Smooth muscle cell (in vitro differentiated cells): ENCODE measurements at regions not wholly inside any gene's neighbourhood (a gene's known extent, or its start where the extent isn't known, plus 50 kb on each side); places are given as distances from the start of the nearest gene placed in this dataset.

Experiments
- DNase-seq: peaks from one replicate; lab custom pipeline; 2025; ENCODE audit not compliant: unreplicated experiment; lab: John Stamatoyannopoulos, UW
- H2AFZ ChIP-seq: fragments of 200-600 bp; sonication (generic); 2 replicates; pipeline ENCODE4 v1.6.0; 2016; ENCODE audit warnings: antibody characterized with exemption, low read depth, mild to moderate bottlenecking
- H3F3A ChIP-seq: fragments of 200-600 bp; sonication (generic); 2 replicates; pipeline ENCODE4 v1.6.0; 2017; ENCODE audit warnings: antibody characterized with exemption, low read depth
- H3K27ac ChIP-seq: fragments of 200-600 bp; sonication (generic); 2 replicates; pipeline ENCODE4 v1.5.1; 2016; ENCODE audit warnings: low read depth, mild to moderate bottlenecking
- H3K27me3 ChIP-seq: fragments of 200-600 bp; sonication (generic); 2 replicates; pipeline ENCODE4 v1.6.1; 2016; ENCODE audit warnings: low read depth, mild to moderate bottlenecking
- H3K36me3 ChIP-seq: fragments of 200-600 bp; sonication (generic); 2 replicates; pipeline ENCODE4 v1.5.1; 2016; ENCODE audit warnings: low read depth
- H3K4me1 ChIP-seq: fragments of 200-600 bp; sonication (generic); 2 replicates; pipeline ENCODE4 v1.5.1; 2016; ENCODE audit warnings: low read depth
- H3K4me2 ChIP-seq: fragments of 200-600 bp; sonication (generic); 2 replicates; pipeline ENCODE4 v1.6.0; 2016; ENCODE audit warnings: mild to moderate bottlenecking
- H3K4me3 ChIP-seq: fragments of 200-600 bp; sonication (generic); 2 replicates; pipeline ENCODE4 v1.5.1; 2016; ENCODE audit warnings: mild to moderate bottlenecking
- H3K79me2 ChIP-seq: fragments of 200-600 bp; sonication (generic); 2 replicates; pipeline ENCODE4 v1.6.0; 2016; ENCODE audit warnings: low read depth, mild to moderate bottlenecking
- H3K9ac ChIP-seq: fragments of 200-600 bp; sonication (generic); 2 replicates; pipeline ENCODE4 v1.6.0; 2016; ENCODE audit warnings: low read depth
- H3K9me3 ChIP-seq: fragments of 200-600 bp; sonication (generic); replicated peaks from 2 replicates; pipeline ENCODE4 v1.5.1; 2016; ENCODE audit warnings: low read depth
- H4K20me1 ChIP-seq: fragments of 200-600 bp; sonication (generic); 2 replicates; pipeline ENCODE4 v1.6.0; 2016; ENCODE audit warnings: low read depth
- CTCF ChIP-seq: fragments of 200-600 bp; sonication (generic); IDR thresholded peaks from 2 replicates; pipeline ENCODE4 v1.5.1; 2017; ENCODE audit warnings: borderline replicate concordance, mild to moderate bottlenecking, antibody characterized with exemption; ENCODE audit not compliant: insufficient read depth, poor library complexity, severe bottlenecking
- WGBS: methylation state at CpG from one replicate; pipeline ENCODE4 v1.1.7; 2016; ENCODE audit warnings: low lambda C conversion rate; 5-methylcytosine and 5-hydroxymethylcytosine counted together

- 100% methylated on average over 1 of the region's 1 CpG for WGBS
- TF ChIP-seq CTCF, result no peak
- Histone ChIP-seq H3K9me3 (no peaks in the 10 kb centered on the region), H3K36me3 (no peaks in the 10 kb centered on the region), H3K4me2 (no peak overlapping the region), H3K27me3 (no peaks in the 10 kb centered on the region), H3K4me3 (no peak overlapping the region), H2AFZ (no peak overlapping the region), H3K27ac (no peak overlapping the region), H4K20me1 (no peaks in the 10 kb centered on the region), H3K4me1 (no peaks in the 10 kb centered on the region), H3K9ac (no peak overlapping the region), H3F3A (no peaks in the 10 kb centered on the region), H3K79me2 (no peaks in the 10 kb centered on the region)
- DNase-seq, result no peak
These were observed 270.5 kb upstream of the P2RY1 start for GRCh38 chr3:152564459-152564858.

- peak overlapping the region; percentile 48 for H3K4me2 ChIP-seq
- H2AFZ ChIP-seq, result peak overlapping the region; percentile 3
- H3K4me1 ChIP-seq, result no peaks in the 10 kb centered on the region
- no peaks in the 10 kb centered on the region for H3K9me3 ChIP-seq
- no peaks in the 10 kb centered on the region for H3K36me3 ChIP-seq
- H3K27me3 ChIP-seq, result no peaks in the 10 kb centered on the region
- peaks cover 3% of the 10 kb centered on the region for H3F3A ChIP-seq
- 62% methylated on average over 4 of the region's 4 CpGs for WGBS
- H3K9ac ChIP-seq, result no peak overlapping the region
- peak overlapping the region; percentile 1 for H3K27ac ChIP-seq
- no peak overlapping the region for H3K4me3 ChIP-seq
- no peaks in the 10 kb centered on the region for H3K79me2 ChIP-seq
- no peaks in the 10 kb centered on the region for H4K20me1 ChIP-seq
- no peak for DNase-seq
- TF ChIP-seq CTCF, result peak; percentile 42
These were observed 260.4 kb upstream of the P2RY1 start for GRCh38 chr3:152574461-152575079.

GRCh38 chr3:152578769-152579168 is 256.2 kb upstream of the P2RY1 start:
- Histone ChIP-seq H3K79me2 (no peaks in the 10 kb centered on the region), H3K9me3 (no peaks in the 10 kb centered on the region), H3K9ac (no peak overlapping the region), H3K27ac (no peak overlapping the region), H3K4me2 (no peak overlapping the region), H3K36me3 (no peaks in the 10 kb centered on the region), H3K4me3 (no peak overlapping the region), H2AFZ (no peak overlapping the region), H4K20me1 (no peaks in the 10 kb centered on the region), H3F3A (peaks cover 3% of the 10 kb centered on the region), H3K4me1 (no peaks in the 10 kb centered on the region), H3K27me3 (no peaks in the 10 kb centered on the region)
- TF ChIP-seq CTCF, result no peak
- no peak for DNase-seq

- H3K4me1 ChIP-seq, result no peaks in the 10 kb centered on the region
- no peaks in the 10 kb centered on the region for H3K79me2 ChIP-seq
- no peaks in the 10 kb centered on the region for H4K20me1 ChIP-seq
- no peak for TF ChIP-seq CTCF
- H3K27me3 ChIP-seq, result no peaks in the 10 kb centered on the region
- H3F3A ChIP-seq, result no peaks in the 10 kb centered on the region
- no peaks in the 10 kb centered on the region for H3K36me3 ChIP-seq
- no peak overlapping the region for H3K9ac ChIP-seq
- no peaks in the 10 kb centered on the region for H3K9me3 ChIP-seq
- peak overlapping the region; percentile 54 for H2AFZ ChIP-seq
- peak overlapping the region; percentile 15 for H3K4me2 ChIP-seq
- no peak overlapping the region for H3K4me3 ChIP-seq
- 43% methylated on average over 3 of the region's 3 CpGs for WGBS
- DNase-seq, result no peak
- no peak overlapping the region for H3K27ac ChIP-seq
These were observed 253.0 kb upstream of the P2RY1 start for GRCh38 chr3:152581951-152582350.
